ENCODE measurements at regions not wholly inside any gene's neighbourhood (a gene's known extent, or its start where the extent isn't known, plus 50 kb on each side); places are given as distances from the start of the nearest gene placed in this dataset.

- Histone ChIP-seq H3F3A (ENCODE audit: insufficient read depth) (no peaks in the 10 kb centered on the region), H4K20me1 (ENCODE audit: insufficient read depth) (no peaks in the 10 kb centered on the region), H3K4me2 (ENCODE audit: unreplicated experiment) (no peak overlapping the region), H3K4me3 (no peak overlapping the region), H2AFZ (no peak overlapping the region), H3K9me3 (ENCODE audit: low read depth) (no peaks in the 10 kb centered on the region), H3K36me3 (ENCODE audit: low read depth) (no peaks in the 10 kb centered on the region), H3K79me2 (ENCODE audit: insufficient read depth) (no peaks in the 10 kb centered on the region), H3K9ac (no peak overlapping the region), H3K4me1 (ENCODE audit: insufficient read depth) (no peaks in the 10 kb centered on the region), H3K27me3 (replicated peaks; ENCODE audit: insufficient read depth) (no peaks in the 10 kb centered on the region), H3K27ac (no peak overlapping the region), H3K9me2 (ENCODE audit: insufficient read depth) (no peaks in the 10 kb centered on the region)
- no peak for DNase-seq
- in situ Hi-C loops (cut with MboI): no loop called here
- TF ChIP-seq EZH2 (IDR thresholded peaks at IDR 0.05; ENCODE audit: insufficient read depth, poor library complexity, severe bottlenecking): no peak
- no peak for TF ChIP-seq EZH2phosphoT487 (IDR thresholded peaks at IDR 0.05; ENCODE audit: insufficient read depth, low read depth)
- 62 to 65% methylated on average over 5 of the region's 5 CpGs for WGBS, 2 experiments (ENCODE audit: low coverage in 1 of 2, low lambda C conversion rate in 2 of 2, missing lambda C conversion rate in 2 of 2)
Observed at GRCh38 chr3:78022232-78022631, 982.3 kb downstream of the ROBO2 start.

DNA sequence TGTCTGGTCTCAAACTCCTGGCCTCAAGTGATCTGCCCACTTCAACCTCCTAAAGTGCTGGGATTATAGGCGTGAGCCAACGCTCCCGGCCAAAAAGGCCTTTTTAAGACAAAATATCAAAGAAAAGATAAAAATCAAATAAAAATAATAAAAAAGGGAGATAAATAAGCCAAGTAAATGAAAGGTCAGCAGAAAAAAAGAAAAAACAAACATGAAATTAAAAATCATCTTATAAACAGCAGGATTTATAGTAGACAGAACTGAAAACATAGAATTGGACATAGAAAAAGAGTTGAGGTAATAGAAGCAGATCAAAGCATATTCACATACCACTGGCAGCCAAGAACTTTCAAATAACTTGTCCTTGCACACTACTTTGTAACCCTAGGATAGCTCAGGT is 983.4 kb downstream of the ROBO2 start:
- in situ Hi-C loops (cut with MboI): no loop called here
- Histone ChIP-seq H3K9me3 (ENCODE audit: low read depth) (no peaks in the 10 kb centered on the region), H3K4me1 (ENCODE audit: insufficient read depth) (no peaks in the 10 kb centered on the region), H3K4me3 (no peak overlapping the region), H2AFZ (no peak overlapping the region), H3K9ac (no peak overlapping the region), H3K27me3 (replicated peaks; ENCODE audit: insufficient read depth) (no peaks in the 10 kb centered on the region), H3K27ac (no peak overlapping the region), H3K4me2 (ENCODE audit: unreplicated experiment) (no peak overlapping the region), H3K36me3 (ENCODE audit: low read depth) (no peaks in the 10 kb centered on the region), H3K79me2 (ENCODE audit: insufficient read depth) (no peaks in the 10 kb centered on the region), H4K20me1 (ENCODE audit: insufficient read depth) (no peaks in the 10 kb centered on the region), H3K9me2 (ENCODE audit: insufficient read depth) (no peaks in the 10 kb centered on the region), H3F3A (ENCODE audit: insufficient read depth) (no peaks in the 10 kb centered on the region)
- TF ChIP-seq EZH2 (IDR thresholded peaks at IDR 0.05; ENCODE audit: insufficient read depth, poor library complexity, severe bottlenecking) (no peak), EZH2phosphoT487 (IDR thresholded peaks at IDR 0.05; ENCODE audit: insufficient read depth, low read depth) (no peak)
- 56 to 66% methylated on average over 3 of the region's 3 CpGs for WGBS, 2 experiments (ENCODE audit: low coverage in 1 of 2, low lambda C conversion rate in 2 of 2, missing lambda C conversion rate in 2 of 2)
- no peak for DNase-seq

- no peaks in the 10 kb centered on the region for H3F3A ChIP-seq (ENCODE audit: insufficient read depth)
- DNase-seq: no peak
- H3K9me2 ChIP-seq (ENCODE audit: insufficient read depth): no peaks in the 10 kb centered on the region
- WGBS, 2 experiments (ENCODE audit: low coverage in 1 of 2, low lambda C conversion rate in 2 of 2, missing lambda C conversion rate in 2 of 2): 7 to 8% methylated on average over 5 of the region's 5 CpGs
- H3K4me2 ChIP-seq (ENCODE audit: unreplicated experiment): no peak overlapping the region
- H3K27ac ChIP-seq: no peak overlapping the region
- no peaks in the 10 kb centered on the region for H3K27me3 ChIP-seq (replicated peaks; ENCODE audit: insufficient read depth)
- H3K79me2 ChIP-seq (ENCODE audit: insufficient read depth): no peaks in the 10 kb centered on the region
- H3K36me3 ChIP-seq (ENCODE audit: low read depth): no peaks in the 10 kb centered on the region
- no peaks in the 10 kb centered on the region for H4K20me1 ChIP-seq (ENCODE audit: insufficient read depth)
- H3K9ac ChIP-seq: no peak overlapping the region
- no peaks in the 10 kb centered on the region for H3K9me3 ChIP-seq (ENCODE audit: low read depth)
- TF ChIP-seq EZH2phosphoT487 (IDR thresholded peaks at IDR 0.05; ENCODE audit: insufficient read depth, low read depth): no peak
- no peak for TF ChIP-seq EZH2 (IDR thresholded peaks at IDR 0.05; ENCODE audit: insufficient read depth, poor library complexity, severe bottlenecking)
- H3K4me3 ChIP-seq: no peak overlapping the region
- in situ Hi-C loops (cut with MboI): no loop called here
- no peaks in the 10 kb centered on the region for H3K4me1 ChIP-seq (ENCODE audit: insufficient read depth)
- H2AFZ ChIP-seq: no peak overlapping the region
Observed at GRCh38 chr3:78025916-78026315, 986.0 kb downstream of the ROBO2 start.

DNA sequence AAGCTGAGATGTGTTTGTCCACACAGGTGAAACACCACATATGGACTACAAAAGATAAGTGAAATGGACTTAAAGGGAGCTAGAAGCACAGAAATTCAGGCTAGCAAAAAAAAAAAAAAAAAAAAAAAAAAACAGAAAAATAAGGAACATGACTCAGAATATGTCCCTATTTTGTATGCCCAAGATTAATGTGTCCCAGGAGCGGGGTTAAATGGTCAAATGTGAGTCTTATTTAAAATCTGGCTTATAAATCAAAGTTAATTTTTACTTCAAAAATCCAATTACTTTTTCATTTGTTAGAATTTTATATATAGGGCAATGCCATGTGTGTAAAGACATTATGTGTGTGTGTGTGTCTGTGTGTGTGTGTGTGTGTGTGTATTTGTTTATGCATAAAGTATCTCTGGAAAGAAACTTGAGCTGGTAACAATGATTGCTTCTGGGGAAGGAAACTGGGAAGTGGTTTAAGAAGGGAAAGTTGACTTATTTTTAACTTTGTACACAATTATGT is 986.5 kb downstream of the ROBO2 start:
- 7 to 16% methylated on average over 1 of the region's 1 CpG for WGBS, 2 experiments (ENCODE audit: low coverage in 1 of 2, low lambda C conversion rate in 2 of 2, missing lambda C conversion rate in 2 of 2)
- Histone ChIP-seq H3F3A (ENCODE audit: insufficient read depth) (no peaks in the 10 kb centered on the region), H4K20me1 (ENCODE audit: insufficient read depth) (no peaks in the 10 kb centered on the region), H3K27ac (no peak overlapping the region), H3K9me2 (ENCODE audit: insufficient read depth) (no peaks in the 10 kb centered on the region), H3K79me2 (ENCODE audit: insufficient read depth) (no peaks in the 10 kb centered on the region), H3K36me3 (ENCODE audit: low read depth) (no peaks in the 10 kb centered on the region), H2AFZ (no peak overlapping the region), H3K9me3 (ENCODE audit: low read depth) (no peaks in the 10 kb centered on the region), H3K27me3 (replicated peaks; ENCODE audit: insufficient read depth) (no peaks in the 10 kb centered on the region), H3K9ac (no peak overlapping the region), H3K4me2 (ENCODE audit: unreplicated experiment) (no peak overlapping the region), H3K4me3 (no peak overlapping the region), H3K4me1 (ENCODE audit: insufficient read depth) (no peaks in the 10 kb centered on the region)
- in situ Hi-C loops (cut with MboI): no loop called here
- TF ChIP-seq EZH2 (IDR thresholded peaks at IDR 0.05; ENCODE audit: insufficient read depth, poor library complexity, severe bottlenecking): no peak
- no peak for TF ChIP-seq EZH2phosphoT487 (IDR thresholded peaks at IDR 0.05; ENCODE audit: insufficient read depth, low read depth)
- no peak for DNase-seq

GRCh38 chr3:78029775-78030174 is 989.9 kb downstream of the ROBO2 start:
- H3K4me3 ChIP-seq: no peak overlapping the region
- in situ Hi-C loops (cut with MboI): no loop called here

More at GRCh38 chr3:78029775-78030174, 989.9 kb downstream of the ROBO2 start:
- Histone ChIP-seq H2AFZ (no peak overlapping the region), H3K27ac (no peak overlapping the region), H3K9me3 (ENCODE audit: low read depth) (no peaks in the 10 kb centered on the region), H3K4me2 (ENCODE audit: unreplicated experiment) (no peak overlapping the region), H4K20me1 (ENCODE audit: insufficient read depth) (no peaks in the 10 kb centered on the region), H3F3A (ENCODE audit: insufficient read depth) (no peaks in the 10 kb centered on the region), H3K9ac (no peak overlapping the region), H3K27me3 (replicated peaks; ENCODE audit: insufficient read depth) (no peaks in the 10 kb centered on the region), H3K4me1 (ENCODE audit: insufficient read depth) (no peaks in the 10 kb centered on the region), H3K79me2 (ENCODE audit: insufficient read depth) (no peaks in the 10 kb centered on the region), H3K36me3 (ENCODE audit: low read depth) (no peaks in the 10 kb centered on the region), H3K9me2 (ENCODE audit: insufficient read depth) (no peaks in the 10 kb centered on the region)
- WGBS, 2 experiments (ENCODE audit: low coverage in 1 of 2, low lambda C conversion rate in 2 of 2, missing lambda C conversion rate in 2 of 2): 88 to 90% methylated on average over 26 to 39 of the region's 39 CpGs
- TF ChIP-seq EZH2 (IDR thresholded peaks at IDR 0.05; ENCODE audit: insufficient read depth, poor library complexity, severe bottlenecking) (no peak), EZH2phosphoT487 (IDR thresholded peaks at IDR 0.05; ENCODE audit: insufficient read depth, low read depth) (no peak)
- DNase-seq: no peak

All from GM23248 (cell line).